ENCODE measurements at regions not wholly inside any gene's neighbourhood (a gene's known extent, or its start where the extent isn't known, plus 50 kb on each side); places are given as distances from the start of the nearest gene placed in this dataset.

DNA sequence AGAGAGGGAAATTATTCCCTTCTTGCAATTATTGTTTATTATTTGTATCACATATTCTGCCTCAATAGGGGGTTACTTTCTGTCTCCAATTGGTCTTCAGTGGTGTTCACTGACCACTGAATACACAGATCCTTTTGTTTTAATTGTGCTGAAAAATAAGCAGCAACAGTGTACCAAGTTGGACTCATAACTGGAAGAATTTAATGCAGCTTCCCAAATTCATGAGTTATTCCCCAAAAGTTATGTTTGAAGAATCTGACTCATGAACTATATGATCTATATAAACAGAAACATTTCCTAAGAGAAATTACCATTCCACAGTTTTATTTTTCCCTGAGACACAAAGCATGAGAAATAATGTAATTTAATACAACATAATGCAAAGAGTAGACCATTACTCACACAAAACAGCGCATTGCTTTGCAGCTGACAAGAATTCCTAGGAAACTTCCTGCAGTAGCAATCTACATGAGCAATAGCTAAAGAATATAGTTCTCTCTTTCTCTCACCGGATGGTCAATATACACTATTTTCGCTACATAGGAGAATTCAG, 479.2 kb downstream of the HTR7 start:
- Histone ChIP-seq H3K4me2 (ENCODE audit: low read length) (no peak overlapping the region), H3K4me3 (ENCODE audit: low read depth, low read length, poor library complexity, severe bottlenecking) (no peak overlapping the region), H3K36me3 (ENCODE audit: insufficient read depth, low read length) (no peaks in the 10 kb centered on the region), H3K4me1 (ENCODE audit: insufficient read depth, low read length, poor library complexity, severe bottlenecking) (no peaks in the 10 kb centered on the region), H2AFZ (ENCODE audit: low read length) (no peak overlapping the region), H3K79me2 (ENCODE audit: insufficient read depth, low read depth, low read length) (no peaks in the 10 kb centered on the region), H3K9me3 (ENCODE audit: low read length) (no peaks in the 10 kb centered on the region), H4K20me1 (ENCODE audit: insufficient read depth, low read length) (no peaks in the 10 kb centered on the region), H3K9me2 (ENCODE audit: insufficient read depth, low read length) (no peaks in the 10 kb centered on the region), H3K27ac (ENCODE audit: low read depth, low read length, poor library complexity, severe bottlenecking) (no peak overlapping the region)
- intact Hi-C loops (cut with micrococcal nuclease; ENCODE audit: unreplicated experiment) = no loop called here
- ChIA-PET CTCF (ENCODE audit: unreplicated experiment) (no interaction called here), POLR2A (no interaction called here)
- BruUV-seq (replicated peaks) = no TSS peak
- DNase-seq (ENCODE audit: low spot score) = no peak
- TF ChIP-seq, protein P1, sequence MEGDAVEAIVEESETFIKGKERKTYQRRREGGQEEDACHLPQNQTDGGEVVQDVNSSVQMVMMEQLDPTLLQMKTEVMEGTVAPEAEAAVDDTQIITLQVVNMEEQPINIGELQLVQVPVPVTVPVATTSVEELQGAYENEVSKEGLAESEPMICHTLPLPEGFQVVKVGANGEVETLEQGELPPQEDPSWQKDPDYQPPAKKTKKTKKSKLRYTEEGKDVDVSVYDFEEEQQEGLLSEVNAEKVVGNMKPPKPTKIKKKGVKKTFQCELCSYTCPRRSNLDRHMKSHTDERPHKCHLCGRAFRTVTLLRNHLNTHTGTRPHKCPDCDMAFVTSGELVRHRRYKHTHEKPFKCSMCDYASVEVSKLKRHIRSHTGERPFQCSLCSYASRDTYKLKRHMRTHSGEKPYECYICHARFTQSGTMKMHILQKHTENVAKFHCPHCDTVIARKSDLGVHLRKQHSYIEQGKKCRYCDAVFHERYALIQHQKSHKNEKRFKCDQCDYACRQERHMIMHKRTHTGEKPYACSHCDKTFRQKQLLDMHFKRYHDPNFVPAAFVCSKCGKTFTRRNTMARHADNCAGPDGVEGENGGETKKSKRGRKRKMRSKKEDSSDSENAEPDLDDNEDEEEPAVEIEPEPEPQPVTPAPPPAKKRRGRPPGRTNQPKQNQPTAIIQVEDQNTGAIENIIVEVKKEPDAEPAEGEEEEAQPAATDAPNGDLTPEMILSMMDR (conservative IDR thresholded peaks at IDR 0.05; ENCODE audit: low read length) = no peak
- TF ChIP-seq EZH2phosphoT487 (IDR thresholded peaks at IDR 0.05; ENCODE audit: borderline replicate concordance, low read depth, low read length) = no peak

DNA sequence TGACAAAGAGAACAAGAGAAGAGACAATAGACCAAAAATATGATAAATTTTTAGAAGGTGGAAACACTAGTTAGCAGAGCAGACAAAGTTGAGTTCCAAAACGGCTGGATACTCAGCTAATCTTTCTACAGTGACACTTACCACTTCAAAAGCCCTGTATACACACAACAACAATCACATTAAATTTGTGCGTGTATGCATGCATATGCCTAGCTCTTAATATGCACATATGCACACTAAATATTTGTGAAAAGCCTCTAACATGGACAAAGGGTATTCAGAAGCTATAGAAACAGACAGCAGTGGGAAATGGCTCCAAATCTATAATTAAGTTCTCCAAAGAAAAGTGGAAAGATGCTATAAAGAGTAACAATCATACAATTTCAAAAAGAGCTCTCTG, 476.4 kb downstream of the HTR7 start:
- no peak for TF ChIP-seq EZH2phosphoT487 (IDR thresholded peaks at IDR 0.05; ENCODE audit: borderline replicate concordance, low read depth, low read length)
- TF ChIP-seq, protein P1 (conservative IDR thresholded peaks at IDR 0.05; ENCODE audit: low read length) = no peak
- H3K4me2 ChIP-seq (ENCODE audit: low read length) = no peak overlapping the region
- H3K79me2 ChIP-seq (ENCODE audit: insufficient read depth, low read depth, low read length) = no peaks in the 10 kb centered on the region
- H4K20me1 ChIP-seq (ENCODE audit: insufficient read depth, low read length) = no peaks in the 10 kb centered on the region
- no TSS peak for BruUV-seq (replicated peaks)
- no peaks in the 10 kb centered on the region for H3K36me3 ChIP-seq (ENCODE audit: insufficient read depth, low read length)
- no peak overlapping the region for H2AFZ ChIP-seq (ENCODE audit: low read length)
- no peaks in the 10 kb centered on the region for H3K9me2 ChIP-seq (ENCODE audit: insufficient read depth, low read length)
- no peaks in the 10 kb centered on the region for H3K4me1 ChIP-seq (ENCODE audit: insufficient read depth, low read length, poor library complexity, severe bottlenecking)
- intact Hi-C loops (cut with micrococcal nuclease; ENCODE audit: unreplicated experiment) = no loop called here
- H3K27ac ChIP-seq (ENCODE audit: low read depth, low read length, poor library complexity, severe bottlenecking) = no peak overlapping the region
- DNase-seq (ENCODE audit: low spot score) = no peak
- no peaks in the 10 kb centered on the region for H3K9me3 ChIP-seq (ENCODE audit: low read length)
- CTCF ChIA-PET (ENCODE audit: unreplicated experiment) = no interaction called here
- POLR2A ChIA-PET = no interaction called here
- H3K4me3 ChIP-seq (ENCODE audit: low read depth, low read length, poor library complexity, severe bottlenecking) = no peak overlapping the region

DNA sequence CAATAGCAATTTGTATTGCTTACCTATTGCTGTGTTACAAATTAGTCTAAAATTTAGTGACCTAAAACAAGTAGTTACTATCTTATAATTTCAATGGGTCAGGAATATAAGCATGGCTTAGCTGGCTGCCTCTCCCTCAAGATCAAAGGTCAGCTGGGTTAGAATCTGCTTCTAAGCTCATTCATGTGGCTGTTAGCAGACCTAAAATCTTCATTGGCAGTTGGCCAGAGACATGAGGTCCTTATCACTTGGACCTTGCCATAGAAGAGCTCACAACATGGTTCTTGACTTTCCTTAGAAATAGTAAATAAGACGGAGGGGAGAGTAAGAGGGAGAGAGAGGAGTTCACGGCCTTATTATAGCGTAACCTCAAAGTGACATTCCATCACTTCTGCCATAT, 468.0 kb downstream of the HTR7 start:
- POLR2A ChIA-PET = no interaction called here
- TF ChIP-seq, protein P1 (conservative IDR thresholded peaks at IDR 0.05; ENCODE audit: low read length) = no peak
- no peak for TF ChIP-seq EZH2phosphoT487 (IDR thresholded peaks at IDR 0.05; ENCODE audit: borderline replicate concordance, low read depth, low read length)
- H3K4me2 ChIP-seq (ENCODE audit: low read length) = no peak overlapping the region
- H3K9me2 ChIP-seq (ENCODE audit: insufficient read depth, low read length) = no peaks in the 10 kb centered on the region
- BruUV-seq (replicated peaks) = no TSS peak
- no peaks in the 10 kb centered on the region for H4K20me1 ChIP-seq (ENCODE audit: insufficient read depth, low read length)
- H3K4me1 ChIP-seq (ENCODE audit: insufficient read depth, low read length, poor library complexity, severe bottlenecking) = no peaks in the 10 kb centered on the region
- CTCF ChIA-PET (ENCODE audit: unreplicated experiment) = no interaction called here
- H3K27ac ChIP-seq (ENCODE audit: low read depth, low read length, poor library complexity, severe bottlenecking) = no peak overlapping the region
- DNase-seq (ENCODE audit: low spot score) = no peak
- intact Hi-C loops (cut with micrococcal nuclease; ENCODE audit: unreplicated experiment) = no loop called here
- no peaks in the 10 kb centered on the region for H3K9me3 ChIP-seq (ENCODE audit: low read length)
- H2AFZ ChIP-seq (ENCODE audit: low read length) = no peak overlapping the region
- H3K4me3 ChIP-seq (ENCODE audit: low read depth, low read length, poor library complexity, severe bottlenecking) = no peak overlapping the region
- no peaks in the 10 kb centered on the region for H3K79me2 ChIP-seq (ENCODE audit: insufficient read depth, low read depth, low read length)
- H3K36me3 ChIP-seq (ENCODE audit: insufficient read depth, low read length) = no peaks in the 10 kb centered on the region

Data from OCI-LY7 (cell line).